Astrocyte of the cerebellum (primary cell): ENCODE measurements at regions not wholly inside any gene's neighbourhood (a gene's known extent, or its start where the extent isn't known, plus 50 kb on each side); places are given as distances from the start of the nearest gene placed in this dataset.
A peak's percentile ranks its signal among the peaks of the same experiment; 100 is the strongest.

Experiments
- DNase-seq: peaks from one replicate; pipeline ENCODE4 v3.0.0-alpha.2; 2011; ENCODE audit warnings: low read depth
- H3K4me3 ChIP-seq: 2 replicates; pipeline ENCODE4 v1.5.1; 2011; ENCODE audit warnings: mild to moderate bottlenecking, low read depth, low read length, moderate library complexity
- in situ Hi-C: cut with HindIII; loops from 2 replicates; pipeline ENCODE4 v1.10.0; 2017; ENCODE audit warnings: low sequenced_read_pairs
- TF ChIP-seq, protein P1 (sequence below): IDR thresholded peaks from 2 replicates; pipeline ENCODE4 v1.5.1; 2012; ENCODE audit warnings: low read length, low read depth, moderate library complexity, mild to moderate bottlenecking; ENCODE audit errors: missing control alignments

DNA sequence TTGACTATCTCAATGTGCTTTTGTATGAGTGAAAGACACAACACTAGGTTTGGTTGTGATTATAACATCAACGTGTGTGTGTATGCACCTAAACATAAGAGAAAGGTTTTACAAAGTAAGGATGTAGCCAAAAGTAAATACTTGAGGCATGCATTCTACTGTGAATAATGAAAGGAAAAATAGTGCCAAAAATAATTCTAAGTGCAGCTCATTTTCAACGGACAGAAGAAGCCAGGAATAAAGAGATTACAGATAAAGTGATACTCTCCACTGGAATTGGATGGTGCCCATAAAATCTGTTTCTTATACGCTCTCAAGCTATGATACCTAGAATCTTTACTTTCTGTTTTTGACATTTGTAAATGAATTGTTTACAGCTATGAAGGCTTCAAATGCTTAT, 135.0 kb upstream of the TMEM72 start:
- TF ChIP-seq, protein P1, sequence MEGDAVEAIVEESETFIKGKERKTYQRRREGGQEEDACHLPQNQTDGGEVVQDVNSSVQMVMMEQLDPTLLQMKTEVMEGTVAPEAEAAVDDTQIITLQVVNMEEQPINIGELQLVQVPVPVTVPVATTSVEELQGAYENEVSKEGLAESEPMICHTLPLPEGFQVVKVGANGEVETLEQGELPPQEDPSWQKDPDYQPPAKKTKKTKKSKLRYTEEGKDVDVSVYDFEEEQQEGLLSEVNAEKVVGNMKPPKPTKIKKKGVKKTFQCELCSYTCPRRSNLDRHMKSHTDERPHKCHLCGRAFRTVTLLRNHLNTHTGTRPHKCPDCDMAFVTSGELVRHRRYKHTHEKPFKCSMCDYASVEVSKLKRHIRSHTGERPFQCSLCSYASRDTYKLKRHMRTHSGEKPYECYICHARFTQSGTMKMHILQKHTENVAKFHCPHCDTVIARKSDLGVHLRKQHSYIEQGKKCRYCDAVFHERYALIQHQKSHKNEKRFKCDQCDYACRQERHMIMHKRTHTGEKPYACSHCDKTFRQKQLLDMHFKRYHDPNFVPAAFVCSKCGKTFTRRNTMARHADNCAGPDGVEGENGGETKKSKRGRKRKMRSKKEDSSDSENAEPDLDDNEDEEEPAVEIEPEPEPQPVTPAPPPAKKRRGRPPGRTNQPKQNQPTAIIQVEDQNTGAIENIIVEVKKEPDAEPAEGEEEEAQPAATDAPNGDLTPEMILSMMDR = no peak
- H3K4me3 ChIP-seq = no peak overlapping the region
- in situ Hi-C loops = no loop called here

DNA sequence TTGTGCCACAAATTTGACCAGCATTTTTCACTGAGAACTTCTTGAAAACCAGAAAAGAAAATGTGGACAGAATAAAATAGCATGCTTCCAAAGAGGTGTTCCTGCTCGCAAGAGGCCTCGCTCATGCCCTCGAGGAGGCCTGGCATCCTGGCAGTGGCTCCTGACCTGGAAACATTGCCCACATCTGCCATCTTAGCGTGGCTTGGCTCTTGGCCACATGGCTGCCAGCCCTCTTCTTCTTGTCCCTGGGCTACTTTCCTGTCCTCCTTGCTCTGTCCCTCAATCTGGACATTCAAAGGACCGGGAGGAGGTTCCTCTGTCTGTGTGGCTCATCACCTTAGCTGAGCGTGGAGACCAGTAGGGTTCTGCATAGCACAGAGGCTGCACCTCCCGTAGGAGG, 131.6 kb upstream of the TMEM72 start:
- TF ChIP-seq, protein P1 = no peak

More for the DNA sequence above, 135.0 kb upstream of the TMEM72 start:
- no peak for DNase-seq

DNA sequence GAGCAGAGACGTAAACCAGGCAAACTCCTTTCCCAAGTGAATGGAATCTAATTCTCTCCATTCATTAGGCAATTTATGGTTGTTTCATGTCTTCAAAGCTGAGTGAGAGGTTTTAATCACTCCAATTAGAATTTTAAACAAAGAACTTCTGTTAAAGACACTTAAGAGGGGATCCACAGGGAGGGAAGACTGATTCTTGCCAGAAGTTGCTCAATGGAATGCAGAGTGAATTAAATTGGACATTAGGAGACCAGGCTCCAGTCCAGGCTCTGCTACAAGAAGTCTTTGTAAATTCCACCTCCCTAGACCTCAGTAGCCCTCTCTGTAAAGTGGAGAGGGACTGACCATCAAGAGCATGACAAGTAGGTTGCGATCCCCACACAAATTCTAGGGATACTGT, 130.7 kb upstream of the TMEM72 start:
- TF ChIP-seq, protein P1 = no peak
- in situ Hi-C loops = no loop called here
- H3K4me3 ChIP-seq = no peak overlapping the region
- no peak for DNase-seq

More for the DNA sequence above, 131.6 kb upstream of the TMEM72 start:
- H3K4me3 ChIP-seq = no peak overlapping the region
- in situ Hi-C loops = no loop called here
- DNase-seq = no peak

DNA sequence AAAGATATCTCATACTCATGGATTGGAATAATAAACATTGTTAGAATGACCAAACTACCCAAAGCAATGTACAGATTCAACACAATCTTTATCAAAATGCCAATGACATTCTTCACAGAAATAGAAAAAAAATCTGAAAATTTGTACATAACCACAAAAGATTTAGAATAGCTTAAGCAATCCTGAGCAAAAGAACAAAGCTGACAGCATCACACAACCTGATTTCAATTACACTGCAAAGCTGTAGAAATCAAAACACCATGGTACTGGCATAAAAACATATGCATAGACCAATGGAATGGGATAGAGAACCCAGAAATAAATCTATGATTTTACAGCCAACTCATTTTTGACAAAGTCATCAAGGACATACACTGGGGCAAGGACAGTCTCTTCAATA, 130.0 kb upstream of the TMEM72 start:
- no peak overlapping the region for H3K4me3 ChIP-seq
- TF ChIP-seq, protein P1 = no peak
- DNase-seq = no peak
- in situ Hi-C loops = no loop called here

DNA sequence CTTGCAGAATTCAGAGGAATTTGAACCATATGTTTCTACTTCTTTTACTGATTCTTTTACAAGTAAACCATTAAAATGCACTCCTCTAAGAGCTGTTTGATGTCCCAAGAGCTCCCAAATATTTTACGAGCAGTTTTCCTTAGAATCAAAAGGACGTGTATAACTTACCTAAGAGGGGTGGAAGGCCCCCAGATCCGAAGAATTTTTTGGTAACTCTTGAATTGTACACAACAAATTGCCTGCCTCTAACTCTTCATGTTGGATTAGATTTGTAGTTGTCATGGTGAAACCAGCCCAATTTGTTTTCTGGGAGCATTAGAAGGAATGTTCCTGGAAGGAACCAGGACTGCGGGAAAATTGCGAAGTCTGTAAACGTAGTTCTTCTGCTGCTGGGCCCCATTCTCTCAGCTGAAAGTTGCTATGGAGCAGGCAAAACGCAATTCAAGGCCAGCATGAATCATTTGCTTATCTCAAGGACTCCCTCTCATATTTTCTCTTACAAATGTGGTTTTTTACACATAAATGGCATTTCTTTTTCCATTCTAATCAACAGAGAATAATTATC, 124.8 kb upstream of the TMEM72 start:
- TF ChIP-seq, protein P1 = no peak
- in situ Hi-C loops = no loop called here
- H3K4me3 ChIP-seq = no peak overlapping the region
- peak; percentile 50 for DNase-seq

DNA sequence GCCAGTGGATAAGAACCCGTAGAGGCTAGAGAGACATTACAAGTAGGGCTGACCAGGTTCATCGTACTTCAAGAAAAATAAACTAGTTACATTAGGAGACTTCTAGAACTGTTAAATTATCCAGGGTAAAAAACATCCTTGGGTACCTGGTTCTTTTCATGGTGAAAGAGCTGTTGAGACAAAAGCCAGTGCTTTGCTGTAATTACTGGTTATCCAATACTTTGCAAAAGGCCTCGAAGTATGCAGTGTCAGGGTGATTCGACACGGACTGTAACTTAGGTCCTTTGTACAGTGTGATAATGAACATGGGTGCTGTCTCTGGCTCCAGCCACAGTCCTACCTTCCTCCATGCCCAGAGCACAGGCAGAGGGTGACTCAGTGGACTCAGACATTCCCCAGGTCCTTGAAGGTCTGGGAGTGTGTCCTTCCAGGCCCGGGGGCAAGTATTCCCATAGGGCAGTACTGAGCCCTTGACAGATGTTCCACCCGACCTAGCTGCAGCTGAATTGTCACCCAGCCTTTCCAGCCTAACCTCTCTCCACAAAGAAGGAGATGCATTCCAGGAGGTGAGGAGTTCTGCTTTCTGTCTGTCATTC, 123.6 kb upstream of the TMEM72 start:
- in situ Hi-C loops = no loop called here
- no peak overlapping the region for H3K4me3 ChIP-seq
- DNase-seq = no peak
- TF ChIP-seq, protein P1 = no peak
